T-helper 17 cell (primary cell): ENCODE measurements at regions not wholly inside any gene's neighbourhood (a gene's known extent, or its start where the extent isn't known, plus 50 kb on each side); places are given as distances from the start of the nearest gene placed in this dataset.

Experiments used
- ATAC-seq: fragments of 150-1000 bp; cut with Tn5 transposase; 2 replicates; pipeline ENCODE4 v1.10.0; 2021; ENCODE audit warnings: mild to moderate bottlenecking, moderate library complexity
- DNase-seq, 3 donors: peaks; one replicate each; pipeline versions ENCODE4 v3.0.0 to v3.0.0-alpha.2; 2020 to 2021
- H3K9me3 ChIP-seq: one replicate; pipeline ENCODE4 v1.7.0; 2013; ENCODE audit warnings: low read length, mild to moderate bottlenecking; ENCODE audit not compliant: control insufficient read depth, poor library complexity, severe bottlenecking
- H3K27ac Mint-ChIP-seq: one replicate; pipeline ENCODE4 v1.8.0; 2022; ENCODE audit warnings: mild to moderate bottlenecking, moderate library complexity, mixed read lengths
- H3K27me3 Mint-ChIP-seq: one replicate; pipeline ENCODE4 v1.8.0; 2022; ENCODE audit warnings: mixed read lengths
- H3K36me3 Mint-ChIP-seq: one replicate; pipeline ENCODE4 v1.8.0; 2022; ENCODE audit warnings: low read depth, mixed read lengths
- H3K4me1 Mint-ChIP-seq: one replicate; pipeline ENCODE4 v1.8.0; 2022; ENCODE audit warnings: mild to moderate bottlenecking, mixed read lengths
- H3K4me3 Mint-ChIP-seq: one replicate; pipeline ENCODE4 v1.8.0; 2022; ENCODE audit warnings: mild to moderate bottlenecking, moderate library complexity, mixed read lengths

DNA sequence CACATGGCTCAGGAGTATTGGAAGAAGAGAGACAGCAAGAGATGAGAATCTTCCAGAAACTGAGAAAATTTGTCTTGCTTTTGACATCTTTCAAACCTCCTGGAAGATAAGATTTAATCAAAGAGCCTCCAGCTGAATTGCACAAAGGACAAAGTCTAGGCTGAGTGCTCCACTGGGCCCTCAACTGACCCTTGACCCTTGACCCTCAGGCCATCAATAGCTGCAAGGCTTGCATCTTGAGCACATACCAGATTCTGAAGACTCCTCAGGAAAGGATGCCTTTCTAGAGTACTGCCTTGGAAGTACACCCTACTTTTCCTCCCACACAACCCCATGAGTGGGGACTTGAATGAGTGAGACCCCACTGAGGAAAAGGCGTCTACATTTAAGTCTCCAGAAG lies 1125.5 kb downstream of the BCL11A start:
- Mint-ChIP-seq H3K4me1 (no peaks in the 10 kb centered on the region), H3K4me3 (no peak overlapping the region), H3K36me3 (no peaks in the 10 kb centered on the region), H3K27ac (no peak overlapping the region), H3K27me3 (no peaks in the 10 kb centered on the region)
- DNase-seq, result no peak
- no peaks in the 10 kb centered on the region for H3K9me3 ChIP-seq
- ATAC-seq, result no peak

GRCh38 chr2:59425247-59425646 lies 1128.2 kb downstream of the BCL11A start:
- Mint-ChIP-seq H3K36me3 (no peaks in the 10 kb centered on the region), H3K27ac (no peak overlapping the region), H3K27me3 (no peaks in the 10 kb centered on the region), H3K4me1 (no peaks in the 10 kb centered on the region), H3K4me3 (no peak overlapping the region)
- ATAC-seq (no peak), DNase-seq (no peak)
- H3K9me3 ChIP-seq, result no peaks in the 10 kb centered on the region

DNA sequence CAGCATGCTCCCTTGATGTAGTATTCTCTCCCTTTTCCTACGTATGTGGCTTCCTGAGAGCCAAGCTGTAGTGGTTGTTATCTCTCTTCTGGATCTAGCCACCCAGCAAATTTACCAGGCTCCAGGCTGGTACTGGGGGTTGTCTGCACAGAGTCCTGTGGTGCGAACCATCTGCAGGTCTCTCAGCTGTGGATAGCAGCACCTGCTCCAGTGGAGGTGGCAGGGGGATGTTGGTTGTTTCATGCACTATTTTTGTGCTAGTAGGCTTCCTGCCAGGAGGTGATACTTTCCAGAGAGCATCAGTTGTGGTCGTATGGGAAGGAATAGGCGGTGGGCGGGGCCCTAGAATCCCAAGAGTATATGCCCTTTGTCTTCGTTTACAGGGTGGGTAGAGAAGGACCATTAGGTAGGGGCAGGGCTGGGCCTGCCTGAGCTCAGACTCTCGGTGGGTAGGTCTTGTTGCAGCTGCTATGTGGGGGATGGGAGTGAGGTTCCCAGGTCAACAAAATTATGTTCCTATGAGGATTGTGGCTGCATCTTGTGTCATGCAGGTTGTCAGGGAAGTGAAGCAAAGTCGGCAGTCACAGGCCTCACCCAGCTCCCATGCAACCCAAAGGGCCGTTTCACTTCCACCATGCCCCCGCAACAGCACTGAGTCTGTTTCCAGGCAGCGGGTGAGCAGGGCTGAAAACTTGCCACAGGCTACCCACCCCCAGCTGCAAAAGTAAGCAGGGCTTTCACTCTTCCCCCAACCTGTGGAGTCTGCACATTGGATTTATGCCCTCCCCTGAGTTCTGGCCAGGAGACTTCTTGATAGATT lies 1139.5 kb downstream of the BCL11A start:
- Mint-ChIP-seq H3K27me3 (no peaks in the 10 kb centered on the region), H3K36me3 (no peaks in the 10 kb centered on the region), H3K27ac (no peak overlapping the region), H3K4me3 (no peak overlapping the region), H3K4me1 (no peaks in the 10 kb centered on the region)
- H3K9me3 ChIP-seq, result no peaks in the 10 kb centered on the region
- DNase-seq (no peak), ATAC-seq (no peak)

DNA sequence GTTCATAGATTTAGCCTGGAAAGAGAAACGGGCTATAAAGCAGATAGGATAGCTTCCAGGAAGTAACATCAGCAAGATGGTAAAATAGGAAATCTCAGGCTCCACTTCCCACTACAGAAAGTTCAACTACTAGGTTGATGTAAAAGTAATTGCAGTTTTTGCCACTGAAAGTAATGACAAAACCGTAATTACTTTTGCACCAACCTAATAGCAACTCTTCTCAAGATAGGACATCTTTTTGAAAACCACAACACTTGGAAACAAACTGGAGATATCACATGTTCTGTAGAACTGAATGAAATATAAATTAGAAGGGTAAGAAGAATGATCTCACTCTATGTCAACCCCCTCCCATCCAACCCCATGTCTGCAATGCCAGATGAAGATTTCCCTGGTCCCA lies 1154.3 kb downstream of the BCL11A start:
- no peaks in the 10 kb centered on the region for H3K9me3 ChIP-seq
- Mint-ChIP-seq H3K27ac (no peak overlapping the region), H3K36me3 (no peaks in the 10 kb centered on the region), H3K4me1 (no peaks in the 10 kb centered on the region), H3K27me3 (no peaks in the 10 kb centered on the region), H3K4me3 (no peak overlapping the region)
- DNase-seq, result no peak
- ATAC-seq, result no peak

DNA sequence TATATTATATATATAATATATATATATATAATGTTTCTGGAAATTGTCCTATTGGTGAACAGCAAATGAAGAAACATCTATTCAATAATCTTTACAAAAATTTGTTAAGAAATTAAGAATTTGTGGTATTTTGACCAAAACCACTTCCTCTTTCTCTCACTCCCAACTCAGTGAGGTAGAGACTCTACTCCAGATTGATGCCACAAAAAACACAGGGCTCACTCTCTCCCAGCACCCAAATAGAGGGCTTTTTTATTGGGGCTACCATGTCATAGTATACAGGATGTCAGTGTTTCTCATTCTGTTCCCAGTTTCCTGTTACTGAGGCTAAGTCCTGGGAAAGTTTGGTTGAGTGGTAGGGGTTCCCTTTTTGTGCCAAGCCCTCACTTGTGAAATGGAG lies 1155.4 kb downstream of the BCL11A start:
- H3K27me3 Mint-ChIP-seq, result no peaks in the 10 kb centered on the region
- H3K9me3 ChIP-seq, result no peaks in the 10 kb centered on the region
- H3K36me3 Mint-ChIP-seq, result no peaks in the 10 kb centered on the region
- no peaks in the 10 kb centered on the region for H3K4me1 Mint-ChIP-seq
- H3K27ac Mint-ChIP-seq, result no peak overlapping the region
- no peak overlapping the region for H3K4me3 Mint-ChIP-seq
- ATAC-seq, result no peak
- no peak for DNase-seq

DNA sequence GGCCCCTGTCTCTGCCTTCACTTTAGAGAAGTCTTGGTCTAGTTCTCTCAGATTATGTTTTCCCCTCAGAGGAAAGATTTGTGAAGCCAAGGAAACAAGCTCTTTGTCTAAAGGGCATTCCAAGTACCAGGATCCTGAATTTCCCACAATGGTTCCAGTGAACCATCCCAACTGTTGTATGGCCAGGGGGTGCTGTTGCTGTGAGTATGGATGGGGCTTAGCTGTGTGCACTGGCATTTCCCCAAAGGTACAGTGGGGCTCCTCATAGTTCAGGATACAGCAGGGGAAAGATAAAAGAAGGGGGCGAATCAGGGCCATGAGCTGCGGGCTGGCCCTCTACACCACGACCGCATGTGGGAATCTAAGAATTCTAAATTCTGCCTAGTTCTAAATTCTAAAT lies 1154.0 kb upstream of the FANCL start:
- H3K4me3 Mint-ChIP-seq, result no peak overlapping the region
- no peak for DNase-seq
- H3K4me1 Mint-ChIP-seq, result no peaks in the 10 kb centered on the region
- H3K27me3 Mint-ChIP-seq, result no peaks in the 10 kb centered on the region
- H3K27ac Mint-ChIP-seq, result no peak overlapping the region
- H3K36me3 Mint-ChIP-seq, result no peaks in the 10 kb centered on the region
- no peaks in the 10 kb centered on the region for H3K9me3 ChIP-seq
- no peak for ATAC-seq

DNA sequence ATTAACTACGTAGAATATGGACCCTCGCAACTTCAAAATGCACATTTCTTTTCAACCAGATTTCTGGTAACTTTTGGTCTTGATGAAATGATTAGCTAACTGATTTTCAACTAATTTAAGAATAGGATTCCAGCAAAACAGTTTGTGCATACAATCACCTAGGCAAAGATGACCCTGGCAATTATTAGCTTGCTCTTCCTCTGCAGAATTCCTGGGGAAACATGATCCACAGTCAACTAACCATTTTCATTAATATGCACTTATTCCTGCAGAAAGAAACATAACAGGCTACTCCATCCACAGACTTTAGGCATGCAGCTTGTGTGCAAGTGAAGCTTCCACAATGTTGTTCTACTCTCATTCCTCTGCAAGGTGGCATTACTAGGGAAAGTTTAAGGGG lies 1150.8 kb upstream of the FANCL start:
- H3K36me3 Mint-ChIP-seq, result no peaks in the 10 kb centered on the region
- H3K4me1 Mint-ChIP-seq, result no peaks in the 10 kb centered on the region
- no peak overlapping the region for H3K27ac Mint-ChIP-seq
- no peaks in the 10 kb centered on the region for H3K27me3 Mint-ChIP-seq
- no peak for ATAC-seq
- no peak overlapping the region for H3K4me3 Mint-ChIP-seq
- H3K9me3 ChIP-seq, result no peaks in the 10 kb centered on the region
- DNase-seq, result no peak

GRCh38 chr2:59390581-59390980 lies 1149.5 kb upstream of the FANCL start:
- ATAC-seq (no peak), DNase-seq (no peak)
- no peaks in the 10 kb centered on the region for H3K36me3 Mint-ChIP-seq
- no peak overlapping the region for H3K4me3 Mint-ChIP-seq
- H3K27me3 Mint-ChIP-seq, result no peaks in the 10 kb centered on the region
- no peak overlapping the region for H3K27ac Mint-ChIP-seq
- H3K9me3 ChIP-seq, result no peaks in the 10 kb centered on the region
- no peaks in the 10 kb centered on the region for H3K4me1 Mint-ChIP-seq

DNA sequence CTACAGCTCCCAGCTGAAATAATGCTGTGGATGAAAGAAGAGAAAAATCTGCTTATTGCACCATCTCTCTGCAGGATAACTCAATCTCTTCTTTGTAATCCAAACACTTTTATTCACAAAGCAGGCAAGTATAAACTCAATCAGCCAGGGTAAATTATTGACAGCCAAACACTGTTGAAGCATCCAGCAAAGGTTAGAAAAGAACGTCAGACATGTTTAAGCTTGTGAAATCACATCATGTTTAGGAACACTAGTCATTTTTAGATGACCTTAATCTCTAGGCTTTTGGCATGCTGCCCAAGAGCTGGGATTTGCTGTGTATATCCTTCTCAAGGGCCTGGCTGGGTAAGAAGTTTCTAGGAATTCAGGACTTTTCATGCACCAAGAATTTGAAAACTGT lies 1148.1 kb upstream of the FANCL start:
- H3K9me3 ChIP-seq, result no peaks in the 10 kb centered on the region
- Mint-ChIP-seq H3K27ac (no peak overlapping the region), H3K4me3 (no peak overlapping the region), H3K27me3 (no peaks in the 10 kb centered on the region), H3K36me3 (no peaks in the 10 kb centered on the region), H3K4me1 (no peaks in the 10 kb centered on the region)
- DNase-seq (no peak), ATAC-seq (no peak)

GRCh38 chr2:59385971-59386370 lies 1144.8 kb upstream of the FANCL start:
- Mint-ChIP-seq H3K27me3 (no peaks in the 10 kb centered on the region), H3K27ac (no peak overlapping the region), H3K36me3 (no peaks in the 10 kb centered on the region), H3K4me3 (no peak overlapping the region), H3K4me1 (no peaks in the 10 kb centered on the region)
- ATAC-seq, result no peak
- no peaks in the 10 kb centered on the region for H3K9me3 ChIP-seq
- DNase-seq, result no peak

DNA sequence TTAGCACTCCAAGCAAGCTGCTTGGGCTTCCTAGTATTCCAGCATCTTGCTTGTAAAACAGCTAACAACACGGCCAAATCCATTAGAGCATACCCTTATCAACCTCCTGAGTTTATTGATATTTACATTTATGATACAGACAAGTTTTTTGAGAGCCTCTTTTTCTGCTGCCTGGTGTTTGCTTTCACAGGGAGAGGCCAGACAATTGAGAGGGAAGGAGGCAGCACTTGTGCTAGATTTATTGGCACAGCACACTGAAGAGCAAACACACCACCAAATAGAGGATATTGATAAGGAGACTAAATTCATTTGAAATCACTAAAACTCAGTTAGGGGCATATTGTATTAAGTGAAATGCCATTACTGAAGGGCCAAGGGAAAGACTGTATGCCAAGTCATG lies 1142.3 kb upstream of the FANCL start:
- H3K9me3 ChIP-seq, result no peaks in the 10 kb centered on the region

GRCh38 chr2:59378127-59378526 lies 1137.0 kb upstream of the FANCL start:
- H3K4me3 Mint-ChIP-seq, result no peak overlapping the region
- no peaks in the 10 kb centered on the region for H3K27me3 Mint-ChIP-seq
- no peak for DNase-seq
- H3K4me1 Mint-ChIP-seq, result no peaks in the 10 kb centered on the region
- no peaks in the 10 kb centered on the region for H3K36me3 Mint-ChIP-seq
- H3K27ac Mint-ChIP-seq, result no peak overlapping the region
- ATAC-seq, result no peak
- no peaks in the 10 kb centered on the region for H3K9me3 ChIP-seq

More for the DNA sequence above, 1142.3 kb upstream of the FANCL start:
- no peaks in the 10 kb centered on the region for H3K36me3 Mint-ChIP-seq
- H3K27me3 Mint-ChIP-seq, result no peaks in the 10 kb centered on the region
- DNase-seq, result no peak
- no peak for ATAC-seq
- H3K27ac Mint-ChIP-seq, result no peak overlapping the region
- H3K4me1 Mint-ChIP-seq, result no peaks in the 10 kb centered on the region
- no peak overlapping the region for H3K4me3 Mint-ChIP-seq

DNA sequence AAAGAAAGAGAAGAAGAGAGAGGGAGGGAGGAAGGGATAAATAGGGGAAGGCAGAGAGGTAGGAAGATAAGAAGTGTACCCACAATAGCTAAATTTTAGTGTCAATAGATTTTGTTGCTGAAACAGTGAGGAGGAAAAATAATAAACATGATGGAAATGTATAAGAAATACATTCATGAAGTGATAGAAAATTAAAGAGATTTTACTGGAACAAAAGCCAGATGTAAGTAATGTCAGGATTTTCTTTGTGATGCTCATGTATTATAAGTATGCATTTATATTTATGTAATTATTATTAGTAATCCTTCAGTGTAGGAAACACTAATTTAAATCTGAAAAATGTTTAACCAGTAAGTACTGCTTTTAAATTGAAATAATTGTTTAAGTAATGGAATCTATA lies 1125.2 kb upstream of the FANCL start:
- Mint-ChIP-seq H3K27me3 (no peaks in the 10 kb centered on the region), H3K4me1 (no peaks in the 10 kb centered on the region), H3K36me3 (no peaks in the 10 kb centered on the region), H3K4me3 (no peak overlapping the region), H3K27ac (no peak overlapping the region)
- no peaks in the 10 kb centered on the region for H3K9me3 ChIP-seq
- ATAC-seq, result no peak
- DNase-seq, result no peak

GRCh38 chr2:59354498-59354897 lies 1113.4 kb upstream of the FANCL start:
- no peaks in the 10 kb centered on the region for H3K4me1 Mint-ChIP-seq

More at GRCh38 chr2:59354498-59354897, 1113.4 kb upstream of the FANCL start:
- H3K4me3 Mint-ChIP-seq, result no peak overlapping the region
- H3K27me3 Mint-ChIP-seq, result no peaks in the 10 kb centered on the region
- H3K36me3 Mint-ChIP-seq, result no peaks in the 10 kb centered on the region
- no peak for DNase-seq
- no peaks in the 10 kb centered on the region for H3K9me3 ChIP-seq
- H3K27ac Mint-ChIP-seq, result no peak overlapping the region
- no peak for ATAC-seq
